Skeletal muscle satellite cell (primary cell): ENCODE measurements at regions not wholly inside any gene's neighbourhood (a gene's known extent, or its start where the extent isn't known, plus 50 kb on each side); places are given as distances from the start of the nearest gene placed in this dataset.
"Not testable (repeated sequence)": the region's sequence is repeated elsewhere in the genome, so short reads cannot be mapped to it uniquely, and the experiment has no call there.

Experiments used
- H3K27me3 ChIP-seq: 2 replicates; pipeline ENCODE4 v1.7.0; 2013; ENCODE audit warnings: low read length; ENCODE audit not compliant: control insufficient read depth, insufficient read depth
- H3K36me3 ChIP-seq: 2 replicates; pipeline ENCODE4 v1.7.0; 2013; ENCODE audit warnings: mild to moderate bottlenecking, control low read depth, low read length; ENCODE audit not compliant: insufficient read depth
- H3K4me1 ChIP-seq: 2 replicates; pipeline ENCODE4 v1.7.0; 2013; ENCODE audit warnings: low read length; ENCODE audit not compliant: control insufficient read depth, insufficient read depth
- H3K4me2 ChIP-seq: 2 replicates; pipeline ENCODE4 v1.7.0; 2013; ENCODE audit warnings: mild to moderate bottlenecking, low read length
- H3K4me3 ChIP-seq: 2 replicates; pipeline ENCODE4 v1.7.0; 2013; ENCODE audit warnings: low read length
- H3K9ac ChIP-seq: 2 replicates; pipeline ENCODE4 v1.7.0; 2013; ENCODE audit warnings: mild to moderate bottlenecking, low read depth, low read length, moderate library complexity
- H3K9me3 ChIP-seq: replicated peaks from 2 replicates; pipeline ENCODE4 v1.7.0; 2013; ENCODE audit warnings: mild to moderate bottlenecking, control low read depth, low read length

DNA sequence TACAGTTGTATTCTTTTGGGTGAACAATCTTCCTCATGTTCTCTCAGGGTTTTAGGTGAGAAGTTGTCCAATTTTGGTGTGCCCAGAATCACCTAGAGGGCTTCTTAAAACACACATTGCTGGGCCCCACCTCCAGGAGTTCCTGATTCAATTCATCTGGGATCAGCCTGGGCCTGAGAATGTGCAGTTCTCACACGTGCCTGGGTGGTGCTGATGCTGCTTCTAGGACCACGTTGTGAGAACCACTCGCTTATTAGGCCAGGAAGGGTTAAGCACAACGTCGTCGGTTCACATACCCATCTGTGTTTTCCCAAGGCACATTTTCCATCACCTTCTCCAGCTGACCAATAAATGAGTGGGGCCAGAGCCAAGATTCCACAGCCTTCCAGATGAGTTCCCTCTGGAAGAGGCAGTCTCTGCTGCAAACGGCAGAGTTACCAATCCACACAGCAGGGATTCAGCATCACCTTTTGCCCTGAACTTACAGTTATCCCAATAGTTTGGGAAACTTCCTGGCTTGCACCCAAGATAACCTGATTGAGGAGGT, 277.7 kb upstream of the HNRNPA3 start:
- Histone ChIP-seq H3K27me3 (peaks cover 3% of the 10 kb centered on the region), H3K9ac (no peak overlapping the region), H3K4me3 (no peak overlapping the region), H3K4me1 (no peaks in the 10 kb centered on the region), H3K36me3 (no peaks in the 10 kb centered on the region), H3K4me2 (no peak overlapping the region), H3K9me3 (no peaks in the 10 kb centered on the region)

DNA sequence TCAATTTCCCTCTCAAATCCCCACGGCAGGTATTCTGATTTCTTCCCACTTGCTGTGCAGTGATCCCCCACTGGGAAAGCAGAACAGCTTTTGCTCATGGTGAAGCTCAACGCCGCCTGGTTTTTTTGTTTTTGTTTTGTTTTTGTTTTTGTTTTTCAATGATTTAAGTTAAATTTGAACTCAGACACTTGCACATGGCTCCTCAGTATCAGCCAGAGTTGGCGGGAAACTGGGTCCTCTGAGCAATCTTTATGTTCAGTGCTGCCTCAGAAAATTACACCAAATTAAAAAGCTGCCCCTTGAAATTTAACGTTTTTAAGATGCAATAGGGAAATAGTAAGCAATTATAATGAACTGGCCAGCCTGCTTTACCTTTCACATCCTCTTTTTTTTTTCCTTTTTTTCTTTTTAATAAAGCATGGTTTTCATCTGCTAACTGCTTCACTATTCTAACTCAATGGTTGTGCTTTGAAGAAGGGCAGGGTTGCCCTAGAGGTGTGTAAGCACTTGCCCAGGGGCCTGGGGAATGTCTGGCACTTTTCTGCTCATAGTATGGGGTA, 277.0 kb upstream of the HNRNPA3 start:
- no peaks in the 10 kb centered on the region for H3K9me3 ChIP-seq
- no peak overlapping the region for H3K9ac ChIP-seq
- H3K36me3 ChIP-seq: no peaks in the 10 kb centered on the region
- no peak overlapping the region for H3K4me3 ChIP-seq
- H3K4me2 ChIP-seq: no peak overlapping the region
- H3K27me3 ChIP-seq: peaks cover 3% of the 10 kb centered on the region
- no peaks in the 10 kb centered on the region for H3K4me1 ChIP-seq

DNA sequence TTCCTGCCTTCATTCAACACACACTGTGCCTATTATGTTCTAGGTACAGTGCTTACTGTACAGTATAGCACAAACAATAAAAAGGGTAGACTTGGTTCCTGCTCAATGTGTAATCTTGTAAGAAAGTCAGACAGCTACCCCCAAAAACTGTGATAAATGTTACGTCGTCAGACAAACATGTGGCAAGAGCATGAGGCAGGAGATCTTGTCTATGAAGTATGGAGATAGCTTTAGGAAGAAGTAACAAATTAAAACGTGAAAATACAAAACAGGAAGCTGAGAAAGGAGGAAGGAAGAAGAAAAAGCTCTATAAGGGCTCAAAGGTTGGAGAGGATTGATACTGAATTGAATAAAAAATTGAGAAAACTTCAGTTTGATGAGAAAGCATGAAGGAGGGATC, 276.2 kb upstream of the HNRNPA3 start:
- Histone ChIP-seq H3K4me2 (no peak overlapping the region), H3K9ac (no peak overlapping the region), H3K4me3 (no peak overlapping the region)

DNA sequence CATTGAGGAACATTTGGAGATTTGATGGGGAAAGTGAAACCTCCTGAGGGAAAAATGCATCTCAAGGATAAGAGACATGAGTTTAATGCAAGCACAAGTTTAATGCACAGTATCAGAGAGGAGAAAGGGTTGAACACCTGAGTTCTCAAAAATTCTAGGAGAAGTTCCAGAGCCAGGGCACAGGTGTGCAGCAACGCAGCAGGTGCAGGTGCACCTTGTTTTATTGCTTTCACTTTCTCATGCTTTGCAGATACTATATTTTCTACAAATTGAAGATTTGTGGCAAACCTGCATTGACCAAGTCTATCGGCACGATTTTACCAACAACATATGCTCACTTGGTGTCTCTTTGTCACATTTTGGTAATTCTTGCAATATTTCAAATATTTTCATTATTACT, 267.6 kb upstream of the HNRNPA3 start:
- H3K9ac ChIP-seq: no peak overlapping the region
- H3K9me3 ChIP-seq: no peaks in the 10 kb centered on the region
- H3K27me3 ChIP-seq: no peaks in the 10 kb centered on the region
- H3K4me1 ChIP-seq: no peaks in the 10 kb centered on the region
- no peak overlapping the region for H3K4me3 ChIP-seq
- H3K36me3 ChIP-seq: no peaks in the 10 kb centered on the region
- no peak overlapping the region for H3K4me2 ChIP-seq

More for the DNA sequence above, 276.2 kb upstream of the HNRNPA3 start:
- no peaks in the 10 kb centered on the region for H3K9me3 ChIP-seq
- no peaks in the 10 kb centered on the region for H3K4me1 ChIP-seq
- H3K36me3 ChIP-seq: no peaks in the 10 kb centered on the region
- peaks cover 3% of the 10 kb centered on the region for H3K27me3 ChIP-seq

DNA sequence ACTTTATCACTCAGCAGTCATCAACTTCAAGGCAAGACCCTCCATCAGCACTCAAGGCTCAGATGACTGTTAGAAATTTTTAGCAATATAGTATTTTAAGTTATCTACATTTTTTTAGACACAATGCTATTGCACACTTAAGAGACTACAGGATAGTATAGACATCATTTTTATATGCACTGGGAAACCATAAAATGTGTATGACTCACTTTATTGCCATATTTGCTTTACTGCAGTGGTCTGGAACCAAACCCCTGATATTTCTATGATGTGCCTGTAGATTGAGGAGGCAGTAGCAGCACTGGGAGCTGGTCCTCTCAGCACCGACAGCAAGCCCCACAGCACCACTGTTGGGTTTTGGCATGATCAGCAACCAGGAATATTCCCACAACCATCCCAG, 264.8 kb upstream of the HNRNPA3 start:
- Histone ChIP-seq H3K27me3 (no peaks in the 10 kb centered on the region), H3K9me3 (no peaks in the 10 kb centered on the region), H3K9ac (no peak overlapping the region), H3K4me2 (no peak overlapping the region), H3K4me1 (no peaks in the 10 kb centered on the region), H3K4me3 (no peak overlapping the region), H3K36me3 (no peaks in the 10 kb centered on the region)

DNA sequence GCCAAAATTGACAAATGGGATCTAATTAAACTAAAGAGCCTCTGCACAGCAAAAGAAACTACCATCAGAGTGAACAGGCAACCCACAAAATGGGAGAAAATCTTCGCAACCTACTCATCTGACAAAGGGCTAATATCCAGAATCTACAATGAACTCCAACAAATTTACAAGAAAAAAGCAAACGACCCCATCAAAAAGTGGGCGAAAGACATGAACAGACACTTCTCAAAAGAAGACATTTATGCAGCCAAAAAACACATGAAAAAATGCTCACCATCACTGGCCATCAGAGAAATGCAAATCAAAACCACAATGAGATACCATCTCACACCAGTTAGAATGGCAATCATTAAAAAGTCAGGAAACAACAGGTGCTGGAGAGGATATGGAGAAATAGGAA, 261.4 kb upstream of the HNRNPA3 start:
- not testable (repeated sequence) for H3K4me3 ChIP-seq, H3K4me2 ChIP-seq, H3K4me1 ChIP-seq, H3K27me3 ChIP-seq, H3K9ac ChIP-seq, H3K36me3 ChIP-seq, H3K9me3 ChIP-seq

DNA sequence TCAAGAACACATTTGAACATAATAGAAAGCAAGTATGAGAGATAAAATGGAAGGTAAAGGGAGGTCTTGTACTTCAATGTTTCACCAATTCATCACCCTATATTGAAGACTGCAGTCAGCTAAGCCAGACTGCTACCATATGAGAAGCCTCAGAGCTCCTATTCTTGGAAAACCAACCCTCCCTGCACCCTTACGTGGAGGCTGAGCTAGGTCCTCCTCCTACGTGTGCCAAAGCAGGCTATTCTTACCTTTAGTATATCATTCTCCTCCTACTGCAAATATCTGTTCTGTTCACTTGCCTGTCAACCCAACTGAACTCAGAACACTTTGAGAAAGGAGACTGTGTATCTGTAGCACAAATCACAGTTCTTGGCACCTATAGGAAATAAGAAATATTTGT, 255.8 kb upstream of the HNRNPA3 start:
- Histone ChIP-seq H3K4me3 (no peak overlapping the region), H3K9ac (no peak overlapping the region), H3K9me3 (no peaks in the 10 kb centered on the region), H3K4me2 (no peak overlapping the region), H3K36me3 (no peaks in the 10 kb centered on the region), H3K27me3 (peaks cover 20% of the 10 kb centered on the region), H3K4me1 (no peaks in the 10 kb centered on the region)

DNA sequence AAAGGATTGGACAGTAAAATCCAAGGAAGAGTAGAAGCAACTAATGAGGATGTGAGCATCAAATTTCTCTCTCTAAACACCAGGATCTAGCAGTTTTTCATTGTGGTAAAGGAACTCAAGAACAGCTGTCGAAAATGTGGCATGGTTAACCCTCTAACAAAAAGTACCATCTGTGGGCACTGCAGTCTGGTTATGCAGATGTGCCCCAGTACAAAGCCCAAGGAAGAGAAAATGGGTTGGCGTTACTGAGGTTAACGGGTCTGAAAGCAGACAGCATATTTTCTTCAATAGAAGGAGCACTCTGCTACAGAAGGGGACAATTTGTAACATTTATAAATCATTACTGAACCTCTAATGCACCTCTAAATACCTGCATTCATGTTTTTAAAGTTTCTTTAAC, 253.0 kb upstream of the HNRNPA3 start:
- Histone ChIP-seq H3K9ac (no peak overlapping the region), H3K4me1 (no peaks in the 10 kb centered on the region), H3K9me3 (no peaks in the 10 kb centered on the region), H3K36me3 (no peaks in the 10 kb centered on the region), H3K4me3 (no peak overlapping the region), H3K4me2 (no peak overlapping the region), H3K27me3 (peaks cover 18% of the 10 kb centered on the region)

DNA sequence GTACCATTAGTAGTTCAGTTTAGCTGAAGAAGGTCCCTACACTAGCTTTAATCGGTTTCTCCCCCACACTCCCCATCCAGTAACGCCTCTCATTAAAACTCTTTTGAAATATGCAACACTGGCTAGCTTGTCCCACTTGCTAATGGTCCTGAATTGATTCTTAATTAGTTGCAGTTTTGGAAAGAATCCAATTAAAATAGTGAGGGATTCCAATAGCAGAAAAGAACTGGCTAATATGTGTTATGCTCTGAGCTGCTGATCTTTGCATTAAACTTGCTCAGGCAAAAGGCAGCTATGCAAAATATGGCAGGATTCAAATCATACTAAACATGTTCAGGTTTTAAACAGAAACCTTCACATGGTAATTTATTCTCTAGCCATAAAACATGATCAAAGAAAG, 252.5 kb upstream of the HNRNPA3 start:
- H3K4me2 ChIP-seq: no peak overlapping the region
- no peaks in the 10 kb centered on the region for H3K4me1 ChIP-seq
- H3K9me3 ChIP-seq: no peaks in the 10 kb centered on the region
- peaks cover 18% of the 10 kb centered on the region for H3K27me3 ChIP-seq
- no peaks in the 10 kb centered on the region for H3K36me3 ChIP-seq
- H3K9ac ChIP-seq: no peak overlapping the region
- H3K4me3 ChIP-seq: no peak overlapping the region

DNA sequence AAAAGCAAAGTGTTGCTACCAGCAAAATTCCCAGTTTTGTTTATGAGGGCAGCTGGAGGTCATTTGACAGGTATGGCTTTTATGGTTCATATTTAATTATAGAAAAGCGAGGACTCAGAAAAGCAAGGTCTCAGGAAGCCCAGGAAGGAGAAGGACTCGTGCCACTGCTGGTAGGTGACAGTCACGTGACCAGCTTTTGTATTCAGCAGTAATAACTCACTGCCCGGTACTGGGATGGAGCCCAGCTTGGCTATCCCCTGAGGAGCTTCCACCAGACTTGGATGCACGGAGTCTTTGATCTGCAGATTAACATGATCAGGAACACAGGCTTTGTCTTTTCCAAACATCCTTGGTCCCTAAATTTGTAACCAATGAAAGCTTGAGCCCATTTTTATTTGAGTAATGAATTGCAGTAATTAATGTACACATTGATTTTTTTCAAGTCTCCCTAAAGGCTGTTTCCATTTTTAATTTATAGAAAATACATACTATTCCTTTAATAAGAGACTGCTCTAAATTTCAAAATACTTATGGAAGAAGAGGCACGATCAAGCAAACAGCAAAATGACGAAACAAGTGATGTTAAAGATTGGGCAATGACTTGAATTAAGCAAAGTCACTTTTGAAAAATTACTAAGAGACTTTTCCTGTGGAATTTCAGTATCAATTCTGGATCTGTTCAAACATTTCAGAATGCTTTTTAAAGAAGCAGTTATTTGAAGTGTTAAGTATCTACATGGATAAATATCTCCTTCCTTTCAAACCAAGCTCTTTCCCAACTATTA, 251.7 kb upstream of the HNRNPA3 start:
- H3K9ac ChIP-seq: no peak overlapping the region
- no peaks in the 10 kb centered on the region for H3K9me3 ChIP-seq
- no peak overlapping the region for H3K4me3 ChIP-seq

DNA sequence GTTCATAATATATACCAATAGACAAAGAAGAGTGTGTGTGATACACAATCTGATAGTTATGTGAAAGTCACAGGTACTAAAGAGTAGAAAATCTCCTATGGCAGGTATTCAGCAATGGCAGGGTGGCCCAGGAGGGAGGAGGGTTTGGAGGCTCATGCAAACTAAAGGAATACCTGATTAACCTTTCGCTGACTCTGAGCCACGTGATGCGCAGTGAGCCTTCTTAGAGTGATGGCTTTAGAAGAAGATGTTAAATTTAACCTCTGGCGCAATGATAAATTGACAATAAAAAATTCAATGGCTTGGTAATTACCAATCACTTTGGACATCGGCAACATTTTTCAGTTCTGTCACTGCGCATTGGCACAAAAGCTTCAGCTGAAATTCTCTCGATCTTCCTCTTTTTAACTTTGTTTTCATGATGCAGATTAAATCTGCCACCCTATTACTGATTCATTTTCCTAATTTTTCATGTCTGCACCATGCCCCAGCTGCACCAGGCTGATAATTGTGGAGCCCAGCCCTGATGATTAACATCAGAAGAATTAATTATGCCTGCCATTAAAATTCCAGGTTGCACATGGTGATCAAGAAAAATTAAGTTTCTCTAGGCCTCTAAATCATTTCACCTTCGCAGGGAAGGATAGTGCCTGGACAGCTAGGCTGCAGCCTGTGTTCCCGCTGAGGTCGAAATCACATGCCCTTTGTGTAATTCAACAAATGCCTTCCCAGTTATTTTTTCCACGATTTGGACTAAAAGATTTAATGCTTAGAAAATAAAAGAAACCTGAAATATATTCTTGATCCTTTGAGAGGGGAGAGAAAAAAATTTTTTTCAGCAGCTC, 250.6 kb upstream of the HNRNPA3 start:
- no peaks in the 10 kb centered on the region for H3K4me1 ChIP-seq
- no peak overlapping the region for H3K4me2 ChIP-seq
- H3K9me3 ChIP-seq: no peaks in the 10 kb centered on the region
- H3K36me3 ChIP-seq: no peaks in the 10 kb centered on the region
- H3K9ac ChIP-seq: no peak overlapping the region
- H3K4me3 ChIP-seq: no peak overlapping the region
- peaks cover 13% of the 10 kb centered on the region for H3K27me3 ChIP-seq

More for the DNA sequence above, 251.7 kb upstream of the HNRNPA3 start:
- H3K4me2 ChIP-seq: no peak overlapping the region
- no peaks in the 10 kb centered on the region for H3K36me3 ChIP-seq
- no peaks in the 10 kb centered on the region for H3K4me1 ChIP-seq
- H3K27me3 ChIP-seq: peaks cover 18% of the 10 kb centered on the region
